A673 (cell line): ENCODE measurements at regions not wholly inside any gene's neighbourhood (a gene's known extent, or its start where the extent isn't known, plus 50 kb on each side); places are given as distances from the start of the nearest gene placed in this dataset.

ENCODE experiments used
- EZH2 ChIP-seq: fragments of 200-600 bp; sonication (generic); IDR thresholded peaks from 2 replicates; pipeline ENCODE4 v1.6.1; 2017; ENCODE audit warnings: borderline replicate concordance, low read depth, mild to moderate bottlenecking, mixed read lengths, antibody characterized with exemption, low read length; ENCODE audit not compliant: poor library complexity, severe bottlenecking
- TF ChIP-seq, protein P1 (sequence below): fragments of 300-800, 200-600 bp; sonication (generic); conservative IDR thresholded peaks from 2 replicates; pipeline ENCODE4 v1.5.1; 2017; ENCODE audit warnings: low read depth, mild to moderate bottlenecking, antibody characterized with exemption, low read length, moderate library complexity, mixed read lengths

DNA sequence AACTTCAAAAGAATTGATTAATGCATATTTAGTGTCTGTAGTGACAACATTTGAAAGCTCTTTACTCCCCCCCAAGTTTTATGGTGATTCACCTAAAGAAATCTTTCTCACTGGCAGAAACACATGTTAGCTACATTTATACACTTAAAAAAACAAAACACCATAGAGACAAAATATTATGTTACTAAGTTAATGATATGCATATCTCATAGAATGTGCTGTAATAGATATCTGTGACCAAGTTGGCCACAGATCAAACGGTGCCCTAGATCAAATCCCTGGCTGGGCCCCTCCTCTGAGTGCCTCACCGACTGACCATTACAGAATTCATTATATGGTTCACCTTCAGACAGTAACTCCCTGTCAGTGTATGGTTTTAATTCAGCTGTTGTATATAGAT is 322.1 kb upstream of the LYPLAL1 start:
- TF ChIP-seq, protein P1, sequence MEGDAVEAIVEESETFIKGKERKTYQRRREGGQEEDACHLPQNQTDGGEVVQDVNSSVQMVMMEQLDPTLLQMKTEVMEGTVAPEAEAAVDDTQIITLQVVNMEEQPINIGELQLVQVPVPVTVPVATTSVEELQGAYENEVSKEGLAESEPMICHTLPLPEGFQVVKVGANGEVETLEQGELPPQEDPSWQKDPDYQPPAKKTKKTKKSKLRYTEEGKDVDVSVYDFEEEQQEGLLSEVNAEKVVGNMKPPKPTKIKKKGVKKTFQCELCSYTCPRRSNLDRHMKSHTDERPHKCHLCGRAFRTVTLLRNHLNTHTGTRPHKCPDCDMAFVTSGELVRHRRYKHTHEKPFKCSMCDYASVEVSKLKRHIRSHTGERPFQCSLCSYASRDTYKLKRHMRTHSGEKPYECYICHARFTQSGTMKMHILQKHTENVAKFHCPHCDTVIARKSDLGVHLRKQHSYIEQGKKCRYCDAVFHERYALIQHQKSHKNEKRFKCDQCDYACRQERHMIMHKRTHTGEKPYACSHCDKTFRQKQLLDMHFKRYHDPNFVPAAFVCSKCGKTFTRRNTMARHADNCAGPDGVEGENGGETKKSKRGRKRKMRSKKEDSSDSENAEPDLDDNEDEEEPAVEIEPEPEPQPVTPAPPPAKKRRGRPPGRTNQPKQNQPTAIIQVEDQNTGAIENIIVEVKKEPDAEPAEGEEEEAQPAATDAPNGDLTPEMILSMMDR = no peak
- TF ChIP-seq EZH2 = no peak
